Keratinocyte (primary cell): ENCODE measurements at regions not wholly inside any gene's neighbourhood (a gene's known extent, or its start where the extent isn't known, plus 50 kb on each side); places are given as distances from the start of the nearest gene placed in this dataset.
"Not testable (repeated sequence)": the region's sequence is repeated elsewhere in the genome, so short reads cannot be mapped to it uniquely, and the experiment has no call there.

Source experiments
- DNase-seq: peaks from one replicate; pipeline ENCODE4 v3.0.0-alpha.2; 2011; ENCODE audit warnings: low read depth, missing footprints, low spot score
- FAIRE-seq: peaks from 2 replicates; lab custom pipeline; 2011; peaks lifted over from hg19 to GRCh38; lab: Jason Lieb, UNC
- H2AFZ ChIP-seq: 2 replicates; pipeline ENCODE4 v1.6.0; 2012; ENCODE audit warnings: low read length, control low read depth, inconsistent platforms; ENCODE audit not compliant: control insufficient read depth
- H3K27ac ChIP-seq: 2 replicates; pipeline ENCODE4 v1.5.1; 2011; ENCODE audit warnings: low read length; ENCODE audit not compliant: control insufficient read depth, insufficient read depth
- H3K27me3 ChIP-seq: 3 replicates; pipeline ENCODE4 v1.6.0; 2011; ENCODE audit warnings: low read length; ENCODE audit not compliant: control insufficient read depth, insufficient read depth; ENCODE audit errors: extremely low read depth
- H3K36me3 ChIP-seq, 2 experiments: 2 replicates in 1 of 2; 3 replicates in 1 of 2; pipeline ENCODE4 v1.5.1; 2011; ENCODE audit warnings: low read length in 2 of 2, mild to moderate bottlenecking in 1 of 2; ENCODE audit not compliant: control insufficient read depth in 2 of 2, insufficient read depth in 2 of 2; ENCODE audit errors: extremely low read depth in 1 of 2
- H3K4me1 ChIP-seq: 3 replicates; pipeline ENCODE4 v1.5.1; 2011; ENCODE audit warnings: low read length; ENCODE audit not compliant: control insufficient read depth, insufficient read depth; ENCODE audit errors: extremely low read depth
- H3K4me2 ChIP-seq: 3 replicates; pipeline ENCODE4 v1.6.0; 2011; ENCODE audit warnings: low read depth, low read length; ENCODE audit not compliant: control insufficient read depth, insufficient read depth; ENCODE audit errors: extremely low read depth
- H3K4me3 ChIP-seq, 3 experiments: fragments of 200-600 bp in 1 of 3; sonication (generic) in 1 of 3; 2 replicates in 2 of 3; 3 replicates in 1 of 3; pipeline ENCODE4 v1.5.1; 2011 to 2016; ENCODE audit warnings: low read length in 3 of 3, mild to moderate bottlenecking in 3 of 3, control low read depth in 2 of 3, inconsistent platforms in 1 of 3, low read depth in 1 of 3, mixed read lengths in 1 of 3, mixed run types in 1 of 3, moderate library complexity in 1 of 3; ENCODE audit not compliant: control insufficient read depth in 2 of 3, insufficient read depth in 2 of 3; ENCODE audit errors: extremely low read depth in 1 of 3
- H3K79me2 ChIP-seq: 2 replicates; pipeline ENCODE4 v1.6.0; 2012; ENCODE audit warnings: low read length; ENCODE audit not compliant: control insufficient read depth, insufficient read depth
- H3K9ac ChIP-seq: 3 replicates; pipeline ENCODE4 v1.6.0; 2011; ENCODE audit warnings: low read length; ENCODE audit not compliant: control insufficient read depth, insufficient read depth; ENCODE audit errors: extremely low read depth
- H3K9me1 ChIP-seq: 3 replicates; pipeline ENCODE4 v1.6.0; 2011; ENCODE audit warnings: low read length; ENCODE audit not compliant: control insufficient read depth, insufficient read depth; ENCODE audit errors: extremely low read depth
- H3K9me3 ChIP-seq: 2 replicates; pipeline ENCODE4 v1.5.1; 2012; ENCODE audit warnings: low read depth, low read length; ENCODE audit not compliant: control insufficient read depth
- H4K20me1 ChIP-seq: 3 replicates; pipeline ENCODE4 v1.6.0; 2011; ENCODE audit warnings: low read length; ENCODE audit not compliant: control insufficient read depth, insufficient read depth; ENCODE audit errors: extremely low read depth
- CTCF ChIP-seq, 3 experiments: IDR thresholded peaks in 1 of 3; conservative IDR thresholded peaks in 1 of 3; optimal IDR thresholded peaks in 1 of 3; 2 replicates in 2 of 3; 3 replicates in 1 of 3; pipeline versions ENCODE3 to v1.5.1; 2011; ENCODE audit warnings: low read length in 3 of 3, mild to moderate bottlenecking in 3 of 3, moderate library complexity in 2 of 3, control low read depth in 1 of 3, inconsistent platforms in 1 of 3; ENCODE audit not compliant: insufficient read depth in 2 of 3; ENCODE audit errors: extremely low read depth in 1 of 3
- EZH2 ChIP-seq: IDR thresholded peaks from one replicate; pipeline ENCODE4 v1.6.1; 2012; ENCODE audit warnings: inconsistent platforms, mild to moderate bottlenecking, low read length, moderate library complexity
- dilution Hi-C: fragments of 300-500 bp; cut with MboI; formaldehyde crosslinking; loops from one replicate; pipeline ENCODE4 v1.7.0; 2020; ENCODE audit warnings: low sequenced_read_pairs; ENCODE audit not compliant: extremely low pct_ligation_motif_present

DNA sequence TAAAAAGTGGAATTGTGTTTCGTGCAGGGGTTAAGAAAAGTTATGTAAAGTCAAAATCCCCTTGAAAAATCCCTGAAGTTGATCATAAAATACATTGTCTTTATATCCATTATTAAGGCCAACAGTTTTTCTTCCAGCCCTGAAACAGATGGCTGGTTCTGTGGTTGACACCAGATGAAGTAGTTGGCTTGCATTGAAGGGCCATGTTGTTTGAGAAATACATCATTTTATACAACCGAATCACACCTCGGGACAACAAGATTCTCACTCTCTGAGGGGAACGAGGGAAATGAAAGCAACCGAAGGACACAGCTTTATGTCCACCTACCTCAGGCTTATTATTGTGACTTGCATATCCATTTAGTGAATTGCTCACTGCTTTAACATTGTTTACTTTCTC, 126.0 kb upstream of the MITF start:
- Histone ChIP-seq H4K20me1 (no peaks in the 10 kb centered on the region), H3K4me1 (no peaks in the 10 kb centered on the region), H3K4me3 (no peak overlapping the region), H3K79me2 (no peaks in the 10 kb centered on the region), H3K27ac (no peak overlapping the region), H3K9ac (no peak overlapping the region), H3K9me3 (no peaks in the 10 kb centered on the region), H3K9me1 (no peaks in the 10 kb centered on the region), H2AFZ (no peak overlapping the region), H3K27me3 (no peaks in the 10 kb centered on the region), H3K36me3 (no peaks in the 10 kb centered on the region), H3K4me2 (no peak overlapping the region)
- TF ChIP-seq CTCF (optimal IDR thresholded peaks at IDR 0.05 in 1 of 3, IDR thresholded peaks at IDR 0.05 in 1 of 3, conservative IDR thresholded peaks at IDR 0.05 in 1 of 3; ENCODE audit: extremely low read depth in 1 of 3, insufficient read depth in 2 of 3, low read length in 3 of 3) (no peak), EZH2 (no peak)
- DNase-seq (no peak), FAIRE-seq (no peak)
- dilution Hi-C loops: no loop called here

- H2AFZ ChIP-seq: no peak overlapping the region
- H3K4me3 ChIP-seq: no peak overlapping the region
- no peaks in the 10 kb centered on the region for H3K9me1 ChIP-seq
- no peak overlapping the region for H3K27ac ChIP-seq
- H3K4me2 ChIP-seq: no peak overlapping the region
- H4K20me1 ChIP-seq: no peaks in the 10 kb centered on the region
- dilution Hi-C loops: no loop called here
- FAIRE-seq (no peak), DNase-seq (no peak)
- peaks cover under 1% of the 10 kb centered on the region for H3K27me3 ChIP-seq
- H3K9me3 ChIP-seq: no peaks in the 10 kb centered on the region
- H3K79me2 ChIP-seq: no peaks in the 10 kb centered on the region
- H3K36me3 ChIP-seq: no peaks in the 10 kb centered on the region
- no peak overlapping the region for H3K9ac ChIP-seq
- TF ChIP-seq EZH2 (no peak), CTCF (optimal IDR thresholded peaks at IDR 0.05 in 1 of 3, IDR thresholded peaks at IDR 0.05 in 1 of 3, conservative IDR thresholded peaks at IDR 0.05 in 1 of 3; ENCODE audit: extremely low read depth in 1 of 3, insufficient read depth in 2 of 3, low read length in 3 of 3) (no peak)
- H3K4me1 ChIP-seq: no peaks in the 10 kb centered on the region
Measured at GRCh38 chr3:69612791-69613190, 126.5 kb upstream of the MITF start.

GRCh38 chr3:69609566-69609965, 129.7 kb upstream of the MITF start:
- dilution Hi-C loops, FAIRE-seq, H3K4me1 ChIP-seq, H3K9me3 ChIP-seq, H3K27me3 ChIP-seq, H3K27ac ChIP-seq, H3K4me2 ChIP-seq, H4K20me1 ChIP-seq, DNase-seq, H3K36me3 ChIP-seq, H3K9me1 ChIP-seq, H3K9ac ChIP-seq, H3K4me3 ChIP-seq, H2AFZ ChIP-seq, H3K79me2 ChIP-seq: not testable (repeated sequence)
